Astrocyte (in vitro differentiated cells and primary cell): ENCODE measurements at regions not wholly inside any gene's neighbourhood (a gene's known extent, or its start where the extent isn't known, plus 50 kb on each side); places are given as distances from the start of the nearest gene placed in this dataset.

ENCODE experiments used
- EZH2 ChIP-seq: IDR thresholded peaks from 2 replicates; pipeline ENCODE4 v1.6.1; 2012; ENCODE audit warnings: mild to moderate bottlenecking, low read length, inconsistent platforms; ENCODE audit not compliant: insufficient read depth
- TF ChIP-seq, protein P1 (sequence below): IDR thresholded peaks from 2 replicates; pipeline ENCODE4 v1.5.1; 2011; ENCODE audit warnings: low read depth, mild to moderate bottlenecking, inconsistent platforms, low read length, moderate library complexity; ENCODE audit not compliant: insufficient read depth

DNA sequence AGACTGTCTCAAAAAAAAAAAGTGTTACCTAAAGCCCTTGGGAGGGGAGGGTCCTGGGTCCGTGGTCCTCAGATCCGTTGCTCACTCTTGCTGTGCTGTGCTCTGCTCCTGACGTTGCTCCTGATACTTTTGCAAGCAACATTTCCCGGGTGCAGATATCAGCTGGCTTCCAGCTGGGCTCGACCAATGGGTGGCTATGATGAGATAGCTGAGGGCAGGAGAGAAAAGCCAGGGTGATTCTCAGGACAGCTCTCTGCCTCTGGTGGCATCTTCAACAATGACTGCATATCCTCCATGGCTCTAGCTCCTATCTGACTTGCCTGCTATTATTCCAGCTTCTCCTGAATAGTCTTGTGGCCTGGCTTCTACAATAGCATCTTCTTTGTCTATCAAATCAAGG lies 134.5 kb downstream of the RPS12 start:
- TF ChIP-seq, protein P1, sequence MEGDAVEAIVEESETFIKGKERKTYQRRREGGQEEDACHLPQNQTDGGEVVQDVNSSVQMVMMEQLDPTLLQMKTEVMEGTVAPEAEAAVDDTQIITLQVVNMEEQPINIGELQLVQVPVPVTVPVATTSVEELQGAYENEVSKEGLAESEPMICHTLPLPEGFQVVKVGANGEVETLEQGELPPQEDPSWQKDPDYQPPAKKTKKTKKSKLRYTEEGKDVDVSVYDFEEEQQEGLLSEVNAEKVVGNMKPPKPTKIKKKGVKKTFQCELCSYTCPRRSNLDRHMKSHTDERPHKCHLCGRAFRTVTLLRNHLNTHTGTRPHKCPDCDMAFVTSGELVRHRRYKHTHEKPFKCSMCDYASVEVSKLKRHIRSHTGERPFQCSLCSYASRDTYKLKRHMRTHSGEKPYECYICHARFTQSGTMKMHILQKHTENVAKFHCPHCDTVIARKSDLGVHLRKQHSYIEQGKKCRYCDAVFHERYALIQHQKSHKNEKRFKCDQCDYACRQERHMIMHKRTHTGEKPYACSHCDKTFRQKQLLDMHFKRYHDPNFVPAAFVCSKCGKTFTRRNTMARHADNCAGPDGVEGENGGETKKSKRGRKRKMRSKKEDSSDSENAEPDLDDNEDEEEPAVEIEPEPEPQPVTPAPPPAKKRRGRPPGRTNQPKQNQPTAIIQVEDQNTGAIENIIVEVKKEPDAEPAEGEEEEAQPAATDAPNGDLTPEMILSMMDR = no peak
- TF ChIP-seq EZH2 = no peak
